Psoas muscle (tissue), 7 donors: ENCODE measurements at regions not wholly inside any gene's neighbourhood (a gene's known extent, or its start where the extent isn't known, plus 50 kb on each side); places are given as distances from the start of the nearest gene placed in this dataset.

ENCODE experiments used
- ATAC-seq, 4 donors: fragments of 200-7000 bp; cut with Tn5 transposase; one replicate each; pipeline ENCODE4 v1.9.1; 2020; ENCODE audit warnings: moderate library complexity in 3 of 4, mild to moderate bottlenecking in 2 of 4
- DNase-seq, 2 donors: peaks; one replicate each; pipeline ENCODE4 v3.0.0-alpha.2; 2020
- H3K27ac ChIP-seq: fragments of 200-600 bp; one replicate; pipeline ENCODE4 v1.8.0; 2022
- H3K27me3 ChIP-seq, 3 donors: fragments of 200-600 bp in 1 of 3; one replicate each; pipeline versions ENCODE4 v1.6.1 to v1.8.0; 2013 to 2022; ENCODE audit warnings: low read length in 2 of 3, mild to moderate bottlenecking in 2 of 3, moderate library complexity in 1 of 3; ENCODE audit not compliant: insufficient read depth in 3 of 3
- H3K36me3 ChIP-seq, 2 donors: fragments of 200-600 bp in 1 of 2; one replicate each; pipeline versions ENCODE4 v1.6.1 to v1.8.0; 2013 to 2022; ENCODE audit warnings: low read depth in 1 of 2, mild to moderate bottlenecking in 1 of 2, moderate library complexity in 1 of 2; ENCODE audit not compliant: insufficient read depth in 1 of 2
- H3K4me1 ChIP-seq: fragments of 200-600 bp; one replicate; pipeline ENCODE4 v1.8.0; 2022
- H3K4me3 ChIP-seq: fragments of 200-600 bp; one replicate; pipeline ENCODE4 v1.8.0; 2022; ENCODE audit warnings: mild to moderate bottlenecking
- H3K9me3 ChIP-seq: fragments of 200-600 bp; one replicate; pipeline ENCODE4 v1.8.0; 2022
- CTCF ChIP-seq: fragments of 200-600 bp; IDR thresholded peaks from one replicate; pipeline ENCODE4 v1.8.0; 2022; ENCODE audit warnings: antibody characterized with exemption
- WGBS, 3 donors: extraction: QIAGEN DNeasy Blood & Tissue Kit; methylation state at CpG; one replicate each; pipeline versions ENCODE4 v1.1.6 to v1.1.7; 2013; 5-methylcytosine and 5-hydroxymethylcytosine counted together
- intact Hi-C, 2 donors: fragments of 100-400 bp; cut with DNase I; formaldehyde crosslinking; loops; one replicate each; pipeline versions ENCODE4 v1.11.0 to v1.14.2; 2022
- donor health status: healthy with polysubstance abuse.
- donor health status: DM: no; HTN: no; CAD: no; lungs with moderate emphysema.
- donor health status: Bipolar disorder and iron deficiency.
- donor health status: healthy.
- donor health status: DM: yes; HTN: yes; CAD: no.
- donor health status: DM: no; HTN: no; CAD: no.
- donor health status: DM: yes; HTN: yes; CAD: no.

- DNase-seq = no peak
- Histone ChIP-seq H3K36me3 (no peaks in the 10 kb centered on the region), H3K4me1 (no peaks in the 10 kb centered on the region), H3K9me3 (no peaks in the 10 kb centered on the region), H3K27me3 (peaks cover 0 to 1% (median 0%) of the 10 kb centered on the region in 3 donors), H3K4me3 (no peak overlapping the region), H3K27ac (no peak overlapping the region)
- intact Hi-C loops = no loop called here
- 68 to 73% (median 70%) methylated on average over 5 of the region's 5 CpGs for WGBS, 3 donors
- TF ChIP-seq CTCF = no peak
- no peak for ATAC-seq
These were observed 997.8 kb upstream of the EEF2KMT start for GRCh38 chr16:6095414-6095813.

- ATAC-seq = no peak
- Histone ChIP-seq H3K4me1 (no peaks in the 10 kb centered on the region), H3K36me3 (no peaks in the 10 kb centered on the region), H3K27ac (no peak overlapping the region), H3K4me3 (no peak overlapping the region), H3K27me3 (peaks cover 0 to 1% (median 0%) of the 10 kb centered on the region in 3 donors), H3K9me3 (no peaks in the 10 kb centered on the region)
- intact Hi-C loops = no loop called here
- 79 to 90% (median 88%) methylated on average over 3 of the region's 3 CpGs for WGBS, 3 donors
- TF ChIP-seq CTCF = no peak
- no peak for DNase-seq
These were observed 993.4 kb upstream of the EEF2KMT start for GRCh38 chr16:6091021-6091420.

DNA sequence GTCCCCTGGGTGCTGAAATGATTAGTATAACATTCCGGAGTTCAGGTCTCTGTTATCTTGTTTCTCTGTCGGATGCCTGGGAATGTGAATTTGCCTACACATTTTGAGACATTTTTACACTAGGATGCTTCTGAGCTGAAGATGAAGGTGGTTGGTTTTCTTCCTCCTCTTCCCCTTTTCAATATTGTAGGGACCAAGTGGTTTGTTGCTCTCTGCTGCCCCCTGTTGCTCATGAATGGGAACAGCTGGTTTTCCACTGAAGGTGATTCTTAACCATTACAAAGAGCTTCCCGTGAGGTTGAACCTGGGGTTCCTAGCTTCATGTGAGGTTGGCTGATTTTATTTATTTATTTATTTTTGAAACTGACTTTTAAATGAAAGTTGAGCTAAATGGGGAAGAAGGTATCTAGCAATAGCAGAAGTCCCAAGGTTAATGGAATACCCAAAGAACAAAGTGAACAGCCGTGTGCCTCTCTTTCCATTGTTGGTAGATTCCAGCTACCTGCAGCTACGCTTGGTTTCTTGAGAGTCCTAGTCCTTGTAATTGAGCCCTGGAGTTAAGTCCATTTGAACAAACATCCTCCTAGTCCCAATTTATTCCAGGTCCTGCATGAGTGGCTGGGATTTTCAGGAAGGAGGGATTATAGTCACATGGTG, 983.9 kb upstream of the EEF2KMT start:
- Histone ChIP-seq H3K4me1 (no peaks in the 10 kb centered on the region), H3K36me3 (no peaks in the 10 kb centered on the region), H3K27me3 (no peaks in the 10 kb centered on the region), H3K27ac (no peak overlapping the region), H3K9me3 (no peaks in the 10 kb centered on the region), H3K4me3 (no peak overlapping the region)
- intact Hi-C loops = no loop called here
- TF ChIP-seq CTCF = peak; percentile 31
- ATAC-seq (no peak), DNase-seq (no peak)
- WGBS, 3 donors = 41 to 42% (median 42%) methylated on average over 5 of the region's 5 CpGs

DNA sequence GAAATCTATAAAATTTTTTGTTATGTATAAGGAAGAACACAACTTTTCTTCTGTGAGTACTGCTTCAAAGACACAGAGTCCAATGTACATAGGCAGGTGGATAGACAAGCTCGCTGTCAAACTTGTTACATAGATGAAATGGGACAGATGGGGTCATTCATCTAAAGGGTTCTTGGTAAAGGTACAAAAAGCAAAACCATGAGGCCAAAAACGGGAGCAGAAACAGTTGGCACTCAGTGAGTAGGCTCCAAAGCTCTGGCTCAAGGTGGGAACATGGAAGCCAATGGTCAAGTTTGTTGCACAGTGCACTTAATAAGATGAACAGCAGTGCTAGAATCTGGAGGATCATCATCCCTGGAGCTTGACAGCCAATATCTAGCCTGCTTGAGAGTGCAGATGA, 979.0 kb upstream of the EEF2KMT start:
- DNase-seq (no peak), ATAC-seq (no peak)
- no peaks in the 10 kb centered on the region for H3K27me3 ChIP-seq
- H3K27ac ChIP-seq = no peak overlapping the region
- H3K36me3 ChIP-seq = no peaks in the 10 kb centered on the region
- no peak for TF ChIP-seq CTCF
- H3K9me3 ChIP-seq = no peaks in the 10 kb centered on the region
- intact Hi-C loops = no loop called here
- no peaks in the 10 kb centered on the region for H3K4me1 ChIP-seq
- WGBS, 3 donors = 56 to 66% (median 59%) methylated on average over 2 of the region's 2 CpGs
- H3K4me3 ChIP-seq = no peak overlapping the region

DNA sequence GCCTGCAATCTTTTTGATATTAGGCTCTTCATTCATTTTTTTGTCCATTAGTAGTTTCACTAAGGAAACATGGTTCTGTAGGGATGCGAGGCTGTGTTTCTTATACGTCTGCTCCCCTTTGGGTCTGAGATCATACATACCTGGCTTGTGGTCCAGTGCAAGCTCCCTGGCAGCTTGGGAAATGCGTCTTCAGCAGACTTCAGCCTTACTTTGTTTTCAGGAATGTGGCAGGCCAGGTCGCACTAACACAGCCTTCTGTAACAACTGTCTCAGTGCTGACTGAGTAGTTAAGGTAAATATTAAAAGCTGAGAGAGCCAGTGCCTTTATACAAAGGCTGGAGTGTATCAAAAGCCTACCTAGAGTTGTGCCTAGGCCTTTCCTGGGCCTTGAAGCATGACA, 970.5 kb upstream of the EEF2KMT start:
- 59 to 80% (median 71%) methylated on average over 4 of the region's 4 CpGs for WGBS, 3 donors
- no peak for ATAC-seq
- no peak for DNase-seq
- Histone ChIP-seq H3K4me1 (no peaks in the 10 kb centered on the region), H3K36me3 (no peaks in the 10 kb centered on the region), H3K27me3 (no peaks in the 10 kb centered on the region), H3K4me3 (no peak overlapping the region), H3K27ac (no peak overlapping the region), H3K9me3 (no peaks in the 10 kb centered on the region)
- intact Hi-C loops = no loop called here
- TF ChIP-seq CTCF = no peak
